ENCODE measurements at regions not wholly inside any gene's neighbourhood (a gene's known extent, or its start where the extent isn't known, plus 50 kb on each side); places are given as distances from the start of the nearest gene placed in this dataset.
"Not testable (repeated sequence)": the region's sequence is repeated elsewhere in the genome, so short reads cannot be mapped to it uniquely, and the experiment has no call there.

DNA sequence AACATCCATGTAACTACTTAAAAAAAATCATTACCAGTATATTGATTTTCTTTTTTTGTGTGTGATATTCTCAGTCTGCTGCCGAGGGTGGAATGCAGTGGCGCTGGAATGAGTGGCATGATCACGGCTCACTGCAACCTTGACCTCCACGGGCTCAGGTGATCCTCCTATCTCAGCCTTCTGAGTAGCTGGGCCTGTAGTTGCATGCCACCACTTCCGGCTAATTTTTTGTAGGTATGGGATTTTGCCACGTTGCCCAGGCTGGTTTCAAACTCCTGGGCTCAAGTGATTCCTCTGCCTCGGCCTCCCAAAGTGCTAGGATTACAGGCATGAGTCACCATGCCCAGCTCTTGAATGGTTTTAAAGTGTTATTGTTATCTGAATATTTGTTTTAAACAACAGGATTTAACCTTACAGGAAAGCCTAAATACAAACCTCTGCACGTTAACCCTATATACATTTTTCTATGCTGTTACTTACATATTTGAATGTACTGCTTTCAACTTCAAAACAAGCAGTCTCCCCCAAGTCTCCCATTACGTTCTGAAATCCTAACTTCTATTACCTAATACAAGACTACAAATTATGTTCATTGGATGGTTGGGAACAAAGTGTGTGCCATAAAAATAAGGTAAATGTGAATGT is 61.7 kb downstream of the KPNA2 start:
- DNase-seq: no peak

DNA sequence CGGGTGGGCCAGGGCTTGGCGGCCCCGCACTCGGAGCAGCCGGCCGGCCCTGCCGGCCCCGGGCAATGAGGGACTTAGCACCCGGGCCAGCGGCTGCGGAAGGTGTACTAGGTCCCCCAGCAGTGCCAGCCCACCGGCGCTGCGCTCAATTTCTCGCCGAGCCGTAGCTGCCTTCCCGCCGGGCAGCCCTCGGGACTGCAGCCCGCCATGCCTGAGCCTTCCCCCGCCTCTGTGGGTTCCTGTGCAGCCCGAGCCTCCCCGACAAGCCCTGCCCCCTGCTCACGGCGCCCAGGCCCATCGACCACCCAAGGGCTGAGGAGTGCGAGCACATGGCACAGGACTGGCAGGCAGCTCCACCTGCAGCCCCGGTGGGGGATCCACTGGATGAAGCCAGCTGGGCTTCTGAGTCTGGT is 63.8 kb downstream of the KPNA2 start:
- DNase-seq: not testable (repeated sequence)

DNA sequence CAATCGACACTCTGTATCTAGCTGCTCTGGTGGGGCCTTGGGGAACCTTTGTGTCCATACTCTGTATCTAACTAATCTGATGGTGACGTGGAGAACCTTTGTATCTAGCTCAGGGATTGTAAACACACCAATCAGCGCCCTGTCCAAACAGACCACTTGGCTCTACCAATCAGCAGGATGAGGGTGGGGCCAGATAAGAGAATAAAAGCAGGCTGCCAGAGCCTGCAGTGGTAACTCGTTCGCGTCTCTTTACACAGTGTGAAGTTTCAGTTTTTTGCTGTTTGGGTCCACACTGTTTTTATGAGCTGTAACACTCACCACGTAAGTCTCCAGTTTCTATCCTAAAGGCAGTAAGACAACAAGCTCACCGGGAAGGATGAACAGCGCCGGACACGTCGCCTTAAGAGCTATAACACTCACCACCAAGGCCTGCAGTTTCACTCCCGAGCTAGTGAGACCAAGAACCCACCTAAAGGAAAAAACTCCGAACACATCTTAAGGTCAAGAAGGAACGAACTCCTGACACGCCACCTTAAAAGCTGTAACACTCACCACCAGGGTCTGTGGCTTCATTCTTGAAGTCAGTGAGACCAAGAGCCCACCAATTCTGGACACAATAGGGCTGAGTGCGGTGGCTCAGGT is 64.6 kb downstream of the KPNA2 start:
- no peak for DNase-seq

DNA sequence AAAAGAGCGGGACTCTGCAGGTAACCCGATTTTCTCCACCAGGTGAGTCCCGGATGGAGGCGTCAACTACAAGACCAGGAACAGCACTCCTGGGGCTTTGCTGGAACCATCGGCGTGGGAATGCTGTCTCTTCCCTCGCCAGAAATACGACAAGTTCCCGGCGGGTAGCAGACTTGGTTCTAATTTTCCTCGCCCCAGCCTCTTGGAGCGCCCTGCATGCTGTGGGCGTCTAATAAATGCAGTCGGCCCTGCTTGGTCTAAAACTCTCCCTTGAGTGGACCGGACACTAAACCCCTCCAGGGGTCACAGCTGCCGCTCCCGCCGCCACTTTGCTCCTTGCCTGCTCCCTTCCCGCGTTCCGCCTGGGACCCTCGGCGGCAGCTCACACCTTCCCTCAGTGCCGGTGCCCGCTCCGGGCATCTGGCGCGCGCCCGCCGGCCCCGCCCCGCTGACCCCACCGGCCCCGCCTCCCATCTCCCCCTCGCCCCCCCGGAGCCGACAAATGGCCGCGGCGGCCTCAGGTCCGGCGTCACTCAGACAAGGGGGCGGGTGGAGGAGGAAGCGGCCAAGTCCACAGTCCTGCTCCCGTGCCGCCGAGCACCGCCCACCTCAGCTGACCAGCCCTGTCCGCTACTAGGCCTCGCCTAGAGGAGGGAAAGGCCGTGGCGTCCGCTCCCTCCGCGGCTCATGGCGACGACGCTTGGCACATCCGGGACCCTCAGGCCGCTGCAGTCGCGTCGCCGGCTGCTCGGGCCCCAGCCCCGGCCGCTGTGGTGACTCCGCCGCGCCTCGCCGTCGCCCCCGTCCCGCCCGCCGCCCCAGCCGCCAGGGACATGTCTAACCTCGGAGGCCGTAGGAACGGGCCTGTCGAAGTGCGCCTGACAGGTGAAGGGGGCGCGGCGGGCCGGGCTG is 65.8 kb downstream of the KPNA2 start:
- peak; percentile 89 for DNase-seq

DNA sequence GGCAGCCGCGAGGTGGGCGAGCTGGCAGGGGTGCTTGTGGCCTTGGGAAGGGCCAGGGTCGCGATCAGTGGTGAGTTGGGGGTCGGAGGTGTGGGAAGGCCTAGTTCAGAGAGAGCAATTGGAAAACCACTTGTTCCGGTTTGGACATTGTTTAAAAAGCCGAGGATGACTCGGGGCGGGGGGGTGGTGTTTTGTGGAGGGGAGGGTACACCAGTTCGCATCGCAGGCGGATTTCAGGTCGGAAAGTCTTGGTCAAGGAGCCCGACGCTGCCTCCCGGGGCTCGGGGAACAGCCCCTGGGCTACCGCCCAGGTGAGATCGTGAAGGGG is 66.4 kb downstream of the KPNA2 start:
- DNase-seq: no peak

DNA sequence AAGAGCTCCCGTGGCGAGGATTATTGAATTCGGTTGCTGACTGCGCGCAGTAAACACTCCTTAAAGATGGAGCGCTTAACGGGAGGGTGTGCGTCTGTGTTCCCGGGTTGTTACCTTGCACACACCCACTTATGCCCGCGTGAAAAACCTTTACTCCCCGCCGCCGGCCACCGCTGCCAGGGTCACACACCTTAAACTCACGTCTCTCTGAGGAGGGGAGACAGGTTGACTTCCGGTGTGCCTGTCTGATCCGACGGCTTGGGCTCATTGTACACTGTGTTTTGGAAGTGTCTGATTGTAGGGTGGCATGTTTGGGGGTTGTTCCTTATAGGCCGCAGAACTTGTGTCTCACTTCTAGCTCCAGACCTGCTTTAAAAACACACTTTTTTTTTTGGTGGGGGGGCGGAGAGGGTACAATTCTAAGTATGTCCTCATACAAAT is 66.8 kb downstream of the KPNA2 start:
- no peak for DNase-seq

DNA sequence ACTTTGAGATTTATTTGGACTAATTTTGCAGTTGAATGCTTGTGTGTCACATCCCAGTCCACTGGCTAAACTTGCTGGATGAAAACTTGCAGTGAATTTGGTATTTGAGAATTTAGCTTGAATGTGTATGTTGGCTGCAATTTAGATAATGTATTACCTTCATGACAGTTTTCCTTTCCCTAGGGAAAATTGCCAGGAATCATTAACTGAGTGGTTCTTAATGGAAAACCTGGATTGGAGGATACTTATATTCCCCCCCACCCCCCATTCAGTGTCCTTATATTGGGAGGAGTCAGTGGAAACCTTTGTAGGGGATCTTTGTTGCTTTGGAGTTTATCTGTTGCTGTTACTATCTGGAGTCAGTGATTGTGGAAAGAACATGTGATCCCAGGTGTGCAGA is 67.6 kb downstream of the KPNA2 start:
- no peak for DNase-seq

DNA sequence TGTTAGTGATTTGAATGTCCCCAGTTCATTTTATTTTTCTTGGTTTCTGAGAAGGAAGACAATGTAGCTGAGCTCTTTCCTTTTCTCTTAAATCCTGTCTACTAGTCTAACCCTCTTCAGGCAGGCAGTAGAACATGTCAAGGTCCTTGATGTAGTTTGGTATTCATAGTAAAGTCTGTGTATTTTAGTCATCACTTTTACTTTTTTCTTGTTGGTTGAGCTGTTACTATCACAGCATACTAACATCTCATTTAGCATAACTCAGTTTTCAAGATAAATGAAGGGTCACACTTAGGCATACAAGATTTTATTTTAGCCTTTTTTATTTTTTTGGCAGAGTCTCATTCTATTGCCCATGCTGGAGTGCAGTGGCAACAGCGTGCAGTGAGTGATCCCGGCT is 70.5 kb downstream of the KPNA2 start:
- DNase-seq: no peak

DNA sequence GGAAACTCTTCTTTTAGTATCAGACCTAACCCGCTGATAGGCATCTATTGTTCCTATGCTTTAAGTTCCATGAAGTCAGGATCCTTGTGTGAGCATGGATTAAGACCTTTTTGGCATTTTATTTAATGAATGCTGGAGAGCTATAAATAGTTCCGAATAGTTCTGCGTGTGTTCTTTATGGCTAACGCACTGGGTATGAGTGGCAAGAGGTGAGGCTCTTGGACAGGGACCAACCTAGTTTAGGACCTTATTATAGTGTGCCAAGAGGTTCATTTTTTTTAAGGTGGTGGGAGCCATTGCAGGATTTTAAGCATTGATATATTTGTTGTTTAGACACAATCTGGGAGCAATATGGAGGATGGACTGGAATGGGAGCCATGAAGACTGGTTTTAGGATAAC is 71.8 kb downstream of the KPNA2 start:
- no peak for DNase-seq

DNA sequence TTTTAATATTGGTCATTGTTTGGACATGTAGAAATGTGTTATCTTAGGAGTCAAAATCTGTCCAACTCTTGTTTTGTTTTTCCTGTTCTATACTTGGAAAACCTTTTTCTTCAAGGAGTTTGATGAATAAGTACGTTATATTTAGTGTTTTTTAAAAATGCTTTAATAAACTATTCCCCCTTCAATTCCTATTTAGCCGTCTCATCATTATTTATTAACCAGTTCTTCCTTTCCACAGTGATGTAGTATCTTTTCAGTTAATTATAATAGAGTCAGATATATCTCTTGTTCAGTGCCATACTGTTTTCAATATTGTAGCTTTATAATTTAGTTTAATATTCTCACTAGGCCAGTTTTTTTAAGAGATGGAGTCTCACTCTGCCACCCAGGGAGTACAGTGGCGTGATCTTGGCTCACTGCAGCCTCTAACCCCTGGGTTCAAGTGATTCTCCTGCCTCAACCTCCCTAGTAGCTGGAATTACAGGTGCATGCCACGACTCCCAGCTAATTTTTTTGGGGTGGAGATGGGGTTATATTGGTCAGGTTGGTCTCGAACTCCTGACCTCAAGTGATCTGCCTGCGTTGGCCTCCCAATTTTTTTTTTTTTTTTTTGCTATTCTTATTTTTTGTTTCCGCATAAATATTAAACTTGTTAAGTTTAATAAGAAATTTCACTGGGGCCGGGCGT is 72.9 kb downstream of the KPNA2 start:
- no peak for DNase-seq

DNA sequence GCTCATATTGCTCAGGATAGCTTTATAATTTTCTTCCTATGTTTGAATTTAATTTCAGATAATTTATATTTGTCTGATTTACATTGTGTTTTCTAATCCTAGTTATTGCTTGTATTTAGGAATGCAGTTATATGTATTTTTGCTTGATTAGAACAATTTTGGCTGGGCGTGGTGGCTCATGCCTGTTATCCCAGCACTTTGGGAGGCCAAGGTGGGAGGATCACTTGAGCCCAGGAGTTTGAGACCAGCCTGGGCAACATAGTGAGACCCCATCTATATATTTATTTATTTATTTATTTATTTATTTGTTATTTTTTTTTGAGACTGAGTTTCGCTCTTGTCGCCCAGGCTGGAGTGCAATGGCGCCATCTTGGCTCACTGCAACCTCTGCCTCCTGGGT is 73.9 kb downstream of the KPNA2 start:
- not testable (repeated sequence) for DNase-seq

DNA sequence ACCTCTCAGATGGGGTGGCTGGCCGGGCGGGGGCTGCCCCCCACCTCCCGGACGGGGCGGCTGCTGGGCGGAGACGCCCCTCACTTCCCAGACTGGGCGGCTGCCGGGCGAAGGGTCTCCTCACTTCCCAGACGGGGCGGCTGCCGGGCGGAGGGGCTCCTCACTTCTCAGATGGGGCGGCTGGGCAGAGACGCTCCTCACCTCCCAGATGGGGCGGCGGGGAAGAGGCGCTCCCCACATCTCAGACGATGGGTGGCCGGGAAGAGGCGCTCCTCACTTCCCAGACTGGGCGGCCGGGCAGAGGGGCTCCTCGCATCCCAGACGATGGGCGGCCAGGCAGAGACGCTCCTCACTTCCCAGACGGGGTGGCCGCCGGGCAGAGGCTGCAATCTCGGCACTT is 80.7 kb downstream of the KPNA2 start:
- DNase-seq: not testable (repeated sequence)

DNA sequence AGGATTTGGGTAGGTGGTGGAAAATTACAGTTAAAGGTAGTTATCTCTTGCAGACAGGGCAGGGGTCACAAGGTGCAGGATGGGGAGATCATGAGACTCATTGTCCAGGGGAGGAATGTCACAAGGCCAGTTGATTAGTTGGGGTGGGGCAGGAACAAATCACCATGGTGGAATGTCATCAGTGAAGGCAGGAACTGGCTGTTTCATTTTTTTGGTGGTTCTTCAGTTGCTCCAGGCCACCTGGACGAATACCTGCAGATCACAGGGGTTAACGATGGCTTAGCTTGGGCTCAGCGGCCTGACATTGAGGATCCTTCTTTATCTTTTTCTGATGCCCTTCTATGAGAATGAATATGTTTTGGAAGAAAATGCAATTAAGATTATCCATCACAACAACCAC is 87.1 kb downstream of the KPNA2 start:
- no peak for DNase-seq

DNA sequence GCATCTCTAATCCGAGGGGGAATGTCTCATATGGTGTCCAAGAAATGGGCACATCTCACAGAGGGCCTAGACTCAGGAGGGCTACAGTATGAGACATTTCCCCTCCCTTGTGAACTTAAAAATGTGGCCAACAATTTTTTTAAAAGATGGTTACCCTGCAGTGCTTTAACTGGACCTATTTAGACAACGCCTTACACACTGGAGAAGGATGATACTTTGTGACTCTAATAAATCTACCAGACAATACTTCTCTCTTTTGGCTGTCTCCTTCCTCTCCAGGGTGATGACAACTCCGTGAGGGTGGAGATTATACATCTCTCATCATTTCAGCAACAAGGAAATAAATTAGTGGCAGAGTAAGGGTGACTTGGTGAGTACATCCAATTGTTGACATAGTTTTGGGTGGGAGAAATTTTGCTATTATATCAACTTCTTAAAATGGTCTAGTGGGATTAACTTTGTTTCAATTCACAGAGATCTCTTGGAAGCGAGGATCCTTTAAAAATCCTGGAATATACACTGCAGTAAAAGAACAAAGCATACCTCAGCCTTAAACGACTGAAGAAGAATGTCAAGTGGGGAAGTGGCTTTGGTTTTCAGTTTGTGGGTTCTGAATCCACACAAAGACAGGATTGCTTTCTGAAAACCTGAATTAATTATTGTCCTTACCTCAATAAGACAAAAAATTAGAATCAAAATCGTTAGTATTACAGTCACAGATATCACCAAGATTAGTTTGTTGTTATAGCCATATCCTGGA is 89.8 kb downstream of the KPNA2 start:
- DNase-seq: no peak

DNA sequence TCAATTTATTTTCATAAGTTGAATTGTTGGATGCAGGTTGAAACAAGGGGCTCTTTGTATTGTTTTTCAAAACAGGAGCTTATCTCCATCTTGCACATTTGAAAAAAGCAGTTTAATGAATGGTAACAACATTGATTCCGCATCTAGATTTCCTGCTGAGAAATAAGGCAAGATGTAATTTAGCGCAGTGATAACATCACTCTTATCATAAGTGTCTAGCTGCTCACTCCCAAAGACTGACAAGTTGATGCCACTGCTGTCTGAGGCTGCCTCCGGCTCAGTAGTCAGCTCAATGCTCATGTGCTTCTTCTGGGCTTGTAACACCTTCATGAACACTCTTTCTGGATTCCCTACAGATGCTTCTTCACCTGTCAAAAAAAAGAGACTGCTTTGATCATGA is 92.4 kb downstream of the KPNA2 start:
- DNase-seq: no peak

DNA sequence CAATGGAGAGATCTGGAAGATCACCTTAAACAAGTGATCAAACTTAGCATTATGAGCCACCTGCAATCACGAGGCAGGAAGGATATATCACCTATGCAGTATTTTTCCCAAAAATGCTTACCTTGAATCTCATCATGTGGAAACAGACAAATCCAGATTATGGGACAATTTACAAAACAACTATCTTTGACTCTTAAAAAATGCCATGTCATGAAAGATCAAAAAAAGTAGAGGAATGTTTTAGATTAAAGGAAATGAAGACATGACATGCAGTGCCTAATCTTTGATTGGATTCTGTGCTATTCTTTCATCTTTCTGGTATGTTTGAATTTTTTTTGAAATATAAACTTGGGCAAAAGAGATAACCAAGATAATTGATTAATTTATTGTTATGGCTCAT is 95.9 kb downstream of the KPNA2 start:
- no peak for DNase-seq

DNA sequence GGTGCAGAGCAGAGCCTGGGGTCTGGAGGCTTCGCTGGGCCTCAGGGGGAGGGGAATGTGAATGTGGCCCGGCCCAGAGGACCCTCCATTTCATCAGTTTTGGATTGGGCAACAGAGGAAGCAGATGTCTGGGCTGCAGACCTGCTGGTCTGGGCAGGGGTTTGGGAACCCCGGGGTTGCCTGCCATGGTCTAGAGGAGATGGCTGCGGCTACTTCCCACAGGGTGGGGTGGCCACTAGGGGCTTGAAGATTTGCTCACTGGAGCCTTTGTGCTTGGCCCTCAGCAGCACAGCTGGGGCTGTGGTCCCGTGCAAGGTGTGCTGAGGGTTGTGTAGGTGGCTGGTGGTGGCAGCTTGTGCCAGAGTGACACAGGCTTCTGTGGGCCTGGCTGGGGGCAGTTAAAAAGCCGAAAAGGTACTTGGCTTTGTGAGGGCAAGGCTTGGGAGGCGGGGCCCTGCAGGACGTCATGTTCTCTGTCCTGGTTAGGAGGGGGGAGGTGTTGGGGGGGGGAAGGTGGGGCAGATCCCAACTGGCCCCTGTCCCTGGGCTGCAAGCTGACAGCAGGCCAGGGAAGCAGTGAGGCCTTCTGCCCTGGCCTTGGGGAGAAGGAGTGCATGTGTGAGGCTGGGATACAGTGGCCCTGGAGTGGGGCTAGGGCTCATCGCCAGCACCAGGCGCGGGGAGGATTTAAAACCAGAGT is 98.0 kb downstream of the KPNA2 start:
- no peak for DNase-seq

DNA sequence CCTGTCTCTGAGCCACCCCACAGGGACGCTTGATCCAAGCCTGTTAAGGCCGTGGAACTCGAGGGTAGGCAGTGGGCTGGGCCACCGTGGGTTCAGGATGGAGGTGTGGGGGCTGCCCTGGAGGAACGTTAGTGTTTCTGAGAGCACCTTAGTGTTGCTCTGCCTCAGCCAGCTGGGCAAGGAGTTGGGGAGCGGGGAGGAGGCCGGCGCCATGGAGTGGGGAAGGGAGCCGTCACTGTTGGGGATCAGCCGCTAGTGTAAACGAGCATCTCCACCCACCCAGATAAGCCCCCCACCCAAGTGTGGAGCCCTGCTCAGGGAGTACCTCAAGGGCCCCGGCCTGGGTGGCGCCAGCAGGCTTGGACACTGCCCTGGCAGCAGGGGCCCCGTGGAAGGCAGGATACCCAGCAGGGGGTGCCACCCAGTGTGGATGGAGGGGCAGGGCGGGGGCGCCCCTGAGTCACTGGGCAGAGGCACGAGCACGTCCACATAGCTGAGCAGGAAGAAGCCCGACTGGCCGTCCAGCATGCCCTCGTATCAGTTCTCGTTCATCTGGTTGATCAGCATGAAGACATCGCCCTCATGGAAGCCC is 98.6 kb downstream of the KPNA2 start:
- DNase-seq: no peak

DNA sequence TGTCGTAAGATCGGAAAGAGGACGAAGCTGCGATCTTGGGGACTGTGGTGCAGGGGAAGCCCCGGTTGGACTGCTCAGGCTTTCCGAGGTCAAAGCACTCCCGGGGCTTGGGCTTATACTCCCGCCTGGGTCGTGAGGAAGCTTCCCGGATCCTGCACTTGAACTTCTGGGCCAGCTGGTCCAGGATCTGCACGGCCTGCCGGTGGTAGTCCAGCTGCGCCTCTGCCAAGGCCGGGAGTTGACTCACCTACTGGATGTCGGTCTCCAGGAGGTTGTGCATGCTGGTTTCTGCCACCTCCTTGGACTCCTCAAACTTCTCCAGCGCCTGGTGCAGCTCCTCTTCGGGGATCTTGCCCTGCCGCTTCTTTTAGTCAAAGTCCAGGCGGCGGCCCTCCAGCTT is 99.2 kb downstream of the KPNA2 start:
- no peak for DNase-seq

DNA sequence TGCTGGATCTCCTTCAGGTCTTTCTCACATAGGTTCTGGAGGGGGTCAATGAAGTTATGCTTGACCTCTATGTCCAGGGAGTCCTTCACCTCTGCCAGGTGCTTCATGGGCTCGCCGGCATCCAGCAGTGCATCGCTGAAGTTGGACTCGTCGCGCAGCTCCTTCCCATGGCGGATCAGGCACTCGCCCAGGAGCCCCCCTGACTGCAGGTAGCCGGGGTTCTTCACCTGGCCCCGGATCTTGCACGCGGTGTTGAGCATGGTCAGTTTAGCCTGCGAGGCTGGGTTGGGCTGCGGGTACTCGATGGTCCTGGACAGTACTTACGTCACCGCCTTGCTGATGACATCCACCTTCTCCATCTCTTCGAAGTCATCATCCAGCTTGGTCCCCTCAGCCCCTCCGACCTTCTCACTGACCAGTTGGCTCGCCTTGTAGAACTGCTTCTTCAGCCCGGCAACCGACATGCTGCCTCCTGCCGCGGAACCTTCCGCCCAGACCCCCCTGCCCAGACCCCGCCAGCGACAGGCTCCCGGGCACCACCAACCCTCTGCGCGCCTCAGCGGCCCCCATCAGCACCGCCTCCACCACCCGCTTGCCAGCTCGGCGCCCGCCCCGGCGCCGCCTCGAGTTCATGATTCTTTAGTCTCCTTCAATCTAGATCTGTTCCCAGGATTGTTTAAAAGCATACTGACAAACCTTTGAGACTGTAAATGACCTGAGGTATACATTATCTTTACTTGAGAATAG is 99.8 kb downstream of the KPNA2 start:
- DNase-seq: no peak

DNA sequence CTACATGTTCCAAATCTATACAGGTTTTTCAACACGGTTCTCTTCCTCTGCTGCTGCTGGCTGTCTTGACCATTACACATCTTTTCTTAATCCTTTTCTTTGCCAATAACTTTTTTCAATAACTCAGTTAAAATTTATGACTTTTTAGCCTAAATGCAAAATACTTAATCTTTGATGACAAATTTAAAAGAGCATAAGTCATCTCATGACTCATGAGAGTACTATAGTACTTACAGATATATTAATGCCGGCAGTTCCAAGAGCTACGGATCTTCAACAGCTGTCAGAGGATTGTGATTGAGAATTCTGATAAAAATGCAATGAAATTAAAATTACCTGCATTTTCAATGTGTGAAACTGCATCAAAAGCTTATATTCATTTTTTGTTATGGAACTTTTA is 105.5 kb downstream of the KPNA2 start:
- no peak for DNase-seq
